IPS-NIHi7 (cell line): ENCODE measurements at regions not wholly inside any gene's neighbourhood (a gene's known extent, or its start where the extent isn't known, plus 50 kb on each side); places are given as distances from the start of the nearest gene placed in this dataset.

Experiments used
- DNase-seq: peaks from one replicate; pipeline ENCODE4 v3.0.0; 2012; ENCODE audit warnings: mixed read lengths; ENCODE audit errors: extremely low spot score

- DNase-seq = no peak
Measured at GRCh38 chr2:204012072-204012653, 75.6 kb downstream of the ICOS start.

- DNase-seq = no peak
Measured at GRCh38 chr2:204015118-204015843, 78.7 kb downstream of the ICOS start.

- DNase-seq = no peak
Measured at GRCh38 chr2:204018717-204019116, 82.2 kb downstream of the ICOS start.

GRCh38 chr2:204019572-204020501, 83.3 kb downstream of the ICOS start:
- no peak for DNase-seq

- DNase-seq = no peak
Measured at GRCh38 chr2:204021290-204022081, 84.9 kb downstream of the ICOS start.

GRCh38 chr2:204022550-204022949, 86.0 kb downstream of the ICOS start:
- DNase-seq = no peak

GRCh38 chr2:204023088-204023487, 86.5 kb downstream of the ICOS start:
- DNase-seq = no peak

- peak; percentile 53 for DNase-seq
Measured at GRCh38 chr2:204024503-204024902, 87.9 kb downstream of the ICOS start.

- DNase-seq = no peak
Measured at GRCh38 chr2:204024906-204025475, 88.4 kb downstream of the ICOS start.

GRCh38 chr2:204026294-204026693, 89.7 kb downstream of the ICOS start:
- peak; percentile 27 for DNase-seq

GRCh38 chr2:204027091-204027490, 90.5 kb downstream of the ICOS start:
- no peak for DNase-seq

- DNase-seq = no peak
Measured at GRCh38 chr2:204030322-204030721, 93.8 kb downstream of the ICOS start.

- no peak for DNase-seq
Measured at GRCh38 chr2:204031056-204031455, 94.5 kb downstream of the ICOS start.

- DNase-seq = no peak
Measured at GRCh38 chr2:204032301-204032700, 95.7 kb downstream of the ICOS start.

- no peak for DNase-seq
Measured at GRCh38 chr2:204033611-204034495, 97.3 kb downstream of the ICOS start.

- no peak for DNase-seq
Measured at GRCh38 chr2:204036706-204037105, 100.1 kb downstream of the ICOS start.

GRCh38 chr2:204037286-204037685, 100.7 kb downstream of the ICOS start:
- no peak for DNase-seq

- DNase-seq = no peak
Measured at GRCh38 chr2:204039298-204039838, 102.8 kb downstream of the ICOS start.

GRCh38 chr2:204040016-204040415, 103.5 kb downstream of the ICOS start:
- no peak for DNase-seq

- DNase-seq = no peak
Measured at GRCh38 chr2:204042401-204042800, 105.8 kb downstream of the ICOS start.
